Mesendoderm (in vitro differentiated cells): ENCODE measurements at regions not wholly inside any gene's neighbourhood (a gene's known extent, or its start where the extent isn't known, plus 50 kb on each side); places are given as distances from the start of the nearest gene placed in this dataset.

Source experiments
- DNase-seq: peaks from one replicate; pipeline ENCODE4 v3.0.0; 2013
- H2AK5ac ChIP-seq: 2 replicates; pipeline ENCODE4 v1.6.1; 2013; ENCODE audit warnings: low read length, inconsistent platforms
- H2BK120ac ChIP-seq: 2 replicates; pipeline ENCODE4 v1.6.1; 2013; ENCODE audit warnings: low read depth, mild to moderate bottlenecking, low read length, moderate library complexity, mixed read lengths
- H2BK15ac ChIP-seq: replicated peaks from 2 replicates; pipeline ENCODE4 v1.6.1; 2013; ENCODE audit warnings: low read depth, mild to moderate bottlenecking, moderate library complexity
- H2BK5ac ChIP-seq: 2 replicates; pipeline ENCODE4 v1.6.1; 2013; ENCODE audit warnings: low read length, inconsistent platforms
- H3K18ac ChIP-seq: 2 replicates; pipeline ENCODE4 v1.6.1; 2013; ENCODE audit warnings: mild to moderate bottlenecking, low read length, mixed read lengths
- H3K23ac ChIP-seq: one replicate; pipeline ENCODE4 v1.6.1; 2013; ENCODE audit warnings: low read length
- H3K27ac ChIP-seq: 2 replicates; pipeline ENCODE4 v1.5.1; 2013; ENCODE audit warnings: low read depth, mild to moderate bottlenecking, inconsistent platforms, low read length, moderate library complexity
- H3K27me3 ChIP-seq: 2 replicates; pipeline ENCODE4 v1.6.1; 2013; ENCODE audit warnings: low read length, control low read depth, mild to moderate bottlenecking, inconsistent platforms; ENCODE audit not compliant: insufficient read depth, poor library complexity
- H3K36me3 ChIP-seq: 2 replicates; pipeline ENCODE4 v1.6.1; 2013; ENCODE audit warnings: low read length, inconsistent platforms; ENCODE audit not compliant: control insufficient read depth, insufficient read depth
- H3K4ac ChIP-seq: one replicate; pipeline ENCODE4 v1.6.1; 2013; ENCODE audit warnings: low read depth, mild to moderate bottlenecking, low read length, moderate library complexity
- H3K4me1 ChIP-seq: 2 replicates; pipeline ENCODE4 v1.6.1; 2013; ENCODE audit warnings: low read depth, low read length, inconsistent platforms; ENCODE audit not compliant: control insufficient read depth
- H3K4me2 ChIP-seq: 2 replicates; pipeline ENCODE4 v1.6.1; 2013; ENCODE audit warnings: low read length
- H3K4me3 ChIP-seq: 2 replicates; pipeline ENCODE4 v1.5.1; 2013; ENCODE audit warnings: mild to moderate bottlenecking, low read length
- H3K56ac ChIP-seq: one replicate; pipeline ENCODE4 v1.6.1; 2013; ENCODE audit warnings: low read length
- H3K79me1 ChIP-seq: 2 replicates; pipeline ENCODE4 v1.6.1; 2013; ENCODE audit warnings: low read length, inconsistent platforms
- H3K79me2 ChIP-seq: 2 replicates; pipeline ENCODE4 v1.6.1; 2013; ENCODE audit warnings: mild to moderate bottlenecking, low read length; ENCODE audit not compliant: control insufficient read depth, insufficient read depth
- H3K9ac ChIP-seq: 2 replicates; pipeline ENCODE4 v1.6.1; 2013; ENCODE audit warnings: low read length, inconsistent platforms
- H4K5ac ChIP-seq: one replicate; pipeline ENCODE4 v1.6.1; 2013; ENCODE audit warnings: low read length
- H4K8ac ChIP-seq: one replicate; pipeline ENCODE4 v1.6.1; 2013; ENCODE audit warnings: low read depth, mild to moderate bottlenecking, control low read depth, low read length, moderate library complexity
- WGBS: extraction: QIAGEN DNeasy Blood & Tissue Kit; methylation state at CpG from one replicate; pipeline ENCODE4 v1.1.7; 2013; ENCODE audit warnings: low lambda C conversion rate, missing lambda C conversion rate; ENCODE audit not compliant: insufficient coverage; ENCODE audit errors: extremely low coverage; 5-methylcytosine and 5-hydroxymethylcytosine counted together

GRCh38 chr12:125393569-125393968 lies 328.3 kb downstream of the AACS start:
- no peak overlapping the region for H2BK5ac ChIP-seq
- H4K8ac ChIP-seq, result no peak overlapping the region
- DNase-seq, result no peak
- no peak overlapping the region for H2BK120ac ChIP-seq
- no peaks in the 10 kb centered on the region for H3K4me1 ChIP-seq
- H3K36me3 ChIP-seq, result no peaks in the 10 kb centered on the region
- no peaks in the 10 kb centered on the region for H3K27me3 ChIP-seq
- no peak overlapping the region for H2AK5ac ChIP-seq
- no peaks in the 10 kb centered on the region for H3K79me1 ChIP-seq
- no peak overlapping the region for H3K4me2 ChIP-seq
- no peak overlapping the region for H3K4ac ChIP-seq
- no peak overlapping the region for H2BK15ac ChIP-seq
- WGBS, result no CpG with 5 or more reads among the region's 7 CpGs
- H3K27ac ChIP-seq, result no peak overlapping the region
- H3K23ac ChIP-seq, result no peak overlapping the region
- no peak overlapping the region for H3K4me3 ChIP-seq
- no peak overlapping the region for H3K56ac ChIP-seq
- H3K18ac ChIP-seq, result no peak overlapping the region
- no peak overlapping the region for H3K9ac ChIP-seq
- no peak overlapping the region for H4K5ac ChIP-seq
- no peaks in the 10 kb centered on the region for H3K79me2 ChIP-seq

- H3K4me3 ChIP-seq, result no peak overlapping the region
- no peak overlapping the region for H3K56ac ChIP-seq
- no peak overlapping the region for H3K27ac ChIP-seq
- H3K79me2 ChIP-seq, result no peaks in the 10 kb centered on the region
- H3K9ac ChIP-seq, result no peak overlapping the region
- H3K79me1 ChIP-seq, result no peaks in the 10 kb centered on the region
- no peak overlapping the region for H4K8ac ChIP-seq
- H3K36me3 ChIP-seq, result no peaks in the 10 kb centered on the region
- H2BK5ac ChIP-seq, result no peak overlapping the region
- H2AK5ac ChIP-seq, result no peak overlapping the region
- no peak overlapping the region for H3K18ac ChIP-seq
- H3K4me2 ChIP-seq, result no peak overlapping the region
- no CpG with 5 or more reads among the region's 5 CpGs for WGBS
- no peak overlapping the region for H2BK120ac ChIP-seq
- no peaks in the 10 kb centered on the region for H3K4me1 ChIP-seq
- no peak overlapping the region for H4K5ac ChIP-seq
- no peak overlapping the region for H2BK15ac ChIP-seq
- H3K27me3 ChIP-seq, result no peaks in the 10 kb centered on the region
- peak; percentile 40 for DNase-seq
- no peak overlapping the region for H3K4ac ChIP-seq
- H3K23ac ChIP-seq, result no peak overlapping the region
Measured at GRCh38 chr12:125395583-125396215, 330.5 kb downstream of the AACS start.

DNA sequence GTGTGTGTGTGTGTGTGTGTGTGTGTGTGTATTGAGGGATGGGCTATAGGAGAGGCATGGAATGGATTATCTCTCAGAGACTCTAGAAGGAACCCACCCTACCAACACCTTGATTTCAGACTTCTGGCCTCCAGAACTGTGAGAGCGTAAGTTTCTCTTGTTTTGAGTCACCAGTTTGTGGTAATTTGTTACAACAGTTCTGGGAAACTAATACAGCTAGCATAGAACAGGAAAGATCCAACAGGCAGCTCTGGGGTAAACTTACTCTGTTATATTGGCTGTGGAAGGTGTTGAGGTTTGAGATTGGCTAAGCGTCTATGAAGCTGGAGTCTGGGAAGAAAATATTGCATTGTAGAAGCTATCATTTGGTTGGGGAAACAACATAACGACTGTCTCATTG lies 334.3 kb downstream of the AACS start:
- DNase-seq, result no peak
- Histone ChIP-seq H3K4me3 (no peak overlapping the region), H3K36me3 (no peaks in the 10 kb centered on the region), H3K79me1 (no peaks in the 10 kb centered on the region), H4K5ac (no peak overlapping the region), H3K4me1 (no peaks in the 10 kb centered on the region), H3K4ac (no peak overlapping the region), H3K18ac (no peak overlapping the region), H3K27me3 (no peaks in the 10 kb centered on the region), H3K27ac (no peak overlapping the region), H2BK15ac (no peak overlapping the region), H2BK5ac (no peak overlapping the region), H3K56ac (no peak overlapping the region), H3K23ac (no peak overlapping the region), H2BK120ac (no peak overlapping the region), H4K8ac (no peak overlapping the region), H3K79me2 (no peaks in the 10 kb centered on the region), H2AK5ac (no peak overlapping the region), H3K9ac (no peak overlapping the region), H3K4me2 (no peak overlapping the region)
- WGBS, result no CpG with 5 or more reads among the region's 3 CpGs

GRCh38 chr12:125402874-125403789 lies 337.9 kb downstream of the AACS start:
- Histone ChIP-seq H3K79me2 (no peaks in the 10 kb centered on the region), H3K4ac (no peak overlapping the region), H2BK5ac (no peak overlapping the region), H4K8ac (no peak overlapping the region), H2BK15ac (no peak overlapping the region), H3K4me1 (no peaks in the 10 kb centered on the region), H3K27ac (no peak overlapping the region), H4K5ac (no peak overlapping the region), H3K36me3 (no peaks in the 10 kb centered on the region), H3K4me2 (no peak overlapping the region), H2AK5ac (no peak overlapping the region), H3K27me3 (no peaks in the 10 kb centered on the region), H3K4me3 (no peak overlapping the region), H3K9ac (no peak overlapping the region), H3K79me1 (no peaks in the 10 kb centered on the region), H2BK120ac (no peak overlapping the region), H3K56ac (no peak overlapping the region), H3K23ac (no peak overlapping the region), H3K18ac (no peak overlapping the region)
- no CpG with 5 or more reads among the region's 3 CpGs for whole genome bisulfite sequencing
- DNase-seq, result peak; percentile 87

DNA sequence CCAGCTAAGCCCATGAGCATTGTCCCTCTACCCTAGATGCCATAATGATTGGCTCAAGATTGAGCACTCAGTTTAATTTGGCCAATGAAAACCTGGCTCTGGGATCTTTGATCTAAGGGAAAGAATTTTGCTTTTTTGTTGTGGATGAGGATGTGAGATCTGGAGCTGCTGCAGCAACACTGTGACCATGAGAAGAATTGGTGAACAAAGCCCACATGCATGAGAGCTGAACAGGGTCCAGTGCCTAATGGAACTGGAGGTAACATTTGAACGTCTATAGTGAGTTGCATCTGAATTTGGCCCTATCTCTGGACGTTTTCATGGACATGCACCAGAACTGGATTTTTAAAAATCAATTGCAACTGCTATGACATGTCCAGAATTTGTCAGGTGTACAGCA lies 338.6 kb downstream of the AACS start:
- Histone ChIP-seq H3K56ac (no peak overlapping the region), H3K27me3 (no peaks in the 10 kb centered on the region), H4K5ac (no peak overlapping the region), H2BK15ac (no peak overlapping the region), H3K4ac (no peak overlapping the region), H2AK5ac (no peak overlapping the region), H3K4me2 (no peak overlapping the region), H3K23ac (no peak overlapping the region), H3K79me1 (no peaks in the 10 kb centered on the region), H3K4me3 (no peak overlapping the region), H4K8ac (no peak overlapping the region), H2BK120ac (no peak overlapping the region), H3K27ac (no peak overlapping the region), H3K9ac (no peak overlapping the region), H3K18ac (no peak overlapping the region), H3K79me2 (no peaks in the 10 kb centered on the region), H3K36me3 (no peaks in the 10 kb centered on the region), H3K4me1 (no peaks in the 10 kb centered on the region), H2BK5ac (no peak overlapping the region)
- no peak for DNase-seq
- no CpG with 5 or more reads among the region's 2 CpGs for WGBS
